ENCODE measurements at regions not wholly inside any gene's neighbourhood (a gene's known extent, or its start where the extent isn't known, plus 50 kb on each side); places are given as distances from the start of the nearest gene placed in this dataset.

DNA sequence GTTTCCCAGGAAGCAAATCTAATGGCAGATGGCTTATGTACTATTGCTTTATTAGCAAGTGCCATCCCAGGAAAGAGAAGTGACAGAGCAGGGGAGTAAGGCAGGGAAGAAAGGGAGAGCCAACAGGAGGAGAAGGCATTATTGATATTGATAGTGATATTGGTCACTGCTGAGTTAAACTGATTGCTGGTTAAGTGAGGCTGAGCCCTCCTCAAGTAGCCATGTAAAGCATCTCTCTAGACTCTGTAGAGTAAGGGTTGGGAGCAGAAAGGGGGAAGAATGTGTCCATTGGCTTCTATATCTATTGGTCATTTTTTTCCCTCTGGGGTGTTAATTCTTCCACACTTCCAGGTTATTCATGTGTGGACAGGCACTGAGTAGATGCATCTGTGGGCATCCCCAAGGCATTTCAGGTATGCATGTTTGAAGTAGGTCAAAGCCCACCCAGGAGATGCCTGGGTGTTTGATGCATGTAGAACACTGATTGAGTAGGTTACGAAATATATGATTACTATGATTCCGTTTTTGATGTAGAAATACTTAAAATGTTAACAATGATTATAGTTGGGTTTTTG lies 290.5 kb upstream of the DPYD start:
- no peak for DNase-seq (ENCODE audit: low read depth in 1 of 2, low spot score in 1 of 2)
- Histone ChIP-seq H3K27ac (replicated peaks) (no peak overlapping the region), H3K27me3 (ENCODE audit: insufficient read depth, poor library complexity, severe bottlenecking) (no peaks in the 10 kb centered on the region), H3K4me3 (replicated peaks; ENCODE audit: insufficient read depth, low read length) (no peak overlapping the region)
- TF ChIP-seq, protein P1, sequence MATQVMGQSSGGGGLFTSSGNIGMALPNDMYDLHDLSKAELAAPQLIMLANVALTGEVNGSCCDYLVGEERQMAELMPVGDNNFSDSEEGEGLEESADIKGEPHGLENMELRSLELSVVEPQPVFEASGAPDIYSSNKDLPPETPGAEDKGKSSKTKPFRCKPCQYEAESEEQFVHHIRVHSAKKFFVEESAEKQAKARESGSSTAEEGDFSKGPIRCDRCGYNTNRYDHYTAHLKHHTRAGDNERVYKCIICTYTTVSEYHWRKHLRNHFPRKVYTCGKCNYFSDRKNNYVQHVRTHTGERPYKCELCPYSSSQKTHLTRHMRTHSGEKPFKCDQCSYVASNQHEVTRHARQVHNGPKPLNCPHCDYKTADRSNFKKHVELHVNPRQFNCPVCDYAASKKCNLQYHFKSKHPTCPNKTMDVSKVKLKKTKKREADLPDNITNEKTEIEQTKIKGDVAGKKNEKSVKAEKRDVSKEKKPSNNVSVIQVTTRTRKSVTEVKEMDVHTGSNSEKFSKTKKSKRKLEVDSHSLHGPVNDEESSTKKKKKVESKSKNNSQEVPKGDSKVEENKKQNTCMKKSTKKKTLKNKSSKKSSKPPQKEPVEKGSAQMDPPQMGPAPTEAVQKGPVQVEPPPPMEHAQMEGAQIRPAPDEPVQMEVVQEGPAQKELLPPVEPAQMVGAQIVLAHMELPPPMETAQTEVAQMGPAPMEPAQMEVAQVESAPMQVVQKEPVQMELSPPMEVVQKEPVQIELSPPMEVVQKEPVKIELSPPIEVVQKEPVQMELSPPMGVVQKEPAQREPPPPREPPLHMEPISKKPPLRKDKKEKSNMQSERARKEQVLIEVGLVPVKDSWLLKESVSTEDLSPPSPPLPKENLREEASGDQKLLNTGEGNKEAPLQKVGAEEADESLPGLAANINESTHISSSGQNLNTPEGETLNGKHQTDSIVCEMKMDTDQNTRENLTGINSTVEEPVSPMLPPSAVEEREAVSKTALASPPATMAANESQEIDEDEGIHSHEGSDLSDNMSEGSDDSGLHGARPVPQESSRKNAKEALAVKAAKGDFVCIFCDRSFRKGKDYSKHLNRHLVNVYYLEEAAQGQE (IDR thresholded peaks at IDR 0.05; ENCODE audit: insufficient replicate concordance, low read depth) = no peak
- TF ChIP-seq, protein P2, sequence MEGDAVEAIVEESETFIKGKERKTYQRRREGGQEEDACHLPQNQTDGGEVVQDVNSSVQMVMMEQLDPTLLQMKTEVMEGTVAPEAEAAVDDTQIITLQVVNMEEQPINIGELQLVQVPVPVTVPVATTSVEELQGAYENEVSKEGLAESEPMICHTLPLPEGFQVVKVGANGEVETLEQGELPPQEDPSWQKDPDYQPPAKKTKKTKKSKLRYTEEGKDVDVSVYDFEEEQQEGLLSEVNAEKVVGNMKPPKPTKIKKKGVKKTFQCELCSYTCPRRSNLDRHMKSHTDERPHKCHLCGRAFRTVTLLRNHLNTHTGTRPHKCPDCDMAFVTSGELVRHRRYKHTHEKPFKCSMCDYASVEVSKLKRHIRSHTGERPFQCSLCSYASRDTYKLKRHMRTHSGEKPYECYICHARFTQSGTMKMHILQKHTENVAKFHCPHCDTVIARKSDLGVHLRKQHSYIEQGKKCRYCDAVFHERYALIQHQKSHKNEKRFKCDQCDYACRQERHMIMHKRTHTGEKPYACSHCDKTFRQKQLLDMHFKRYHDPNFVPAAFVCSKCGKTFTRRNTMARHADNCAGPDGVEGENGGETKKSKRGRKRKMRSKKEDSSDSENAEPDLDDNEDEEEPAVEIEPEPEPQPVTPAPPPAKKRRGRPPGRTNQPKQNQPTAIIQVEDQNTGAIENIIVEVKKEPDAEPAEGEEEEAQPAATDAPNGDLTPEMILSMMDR (IDR thresholded peaks at IDR 0.05; ENCODE audit: insufficient read depth, low read length) = no peak
- TF ChIP-seq POLR2AphosphoS5 (IDR thresholded peaks at IDR 0.05; ENCODE audit: low read depth) (no peak), GABPA (IDR thresholded peaks at IDR 0.05; ENCODE audit: low read depth) (no peak), SPI1 (IDR thresholded peaks at IDR 0.05; ENCODE audit: borderline replicate concordance, low read depth) (no peak)

DNA sequence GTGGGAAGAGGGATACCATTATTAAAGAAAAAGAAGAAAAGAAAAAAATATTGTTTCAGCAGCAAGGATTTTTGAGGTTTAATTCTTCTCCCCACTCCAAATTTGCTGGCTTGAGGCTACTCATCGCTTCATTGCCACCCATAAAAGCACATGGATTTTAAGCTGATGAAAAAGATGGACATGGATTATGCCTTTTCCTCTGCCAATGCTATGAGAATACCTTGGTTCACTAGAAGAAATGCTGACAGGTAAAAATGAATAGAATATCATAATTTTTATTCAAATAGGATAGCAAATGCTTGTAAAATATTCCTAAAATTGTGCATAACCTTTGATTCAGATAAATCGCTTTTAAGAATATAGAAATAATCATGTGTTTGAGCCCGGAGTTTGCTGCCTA lies 289.7 kb upstream of the DPYD start:
- no peak for TF ChIP-seq POLR2AphosphoS5 (IDR thresholded peaks at IDR 0.05; ENCODE audit: low read depth)
- TF ChIP-seq GABPA (IDR thresholded peaks at IDR 0.05; ENCODE audit: low read depth) = no peak
- TF ChIP-seq, protein P2 (IDR thresholded peaks at IDR 0.05; ENCODE audit: insufficient read depth, low read length) = no peak
- no peak for TF ChIP-seq SPI1 (IDR thresholded peaks at IDR 0.05; ENCODE audit: borderline replicate concordance, low read depth)
- TF ChIP-seq, protein P1 (IDR thresholded peaks at IDR 0.05; ENCODE audit: insufficient replicate concordance, low read depth) = no peak
- Histone ChIP-seq H3K27me3 (ENCODE audit: insufficient read depth, poor library complexity, severe bottlenecking) (no peaks in the 10 kb centered on the region), H3K27ac (replicated peaks) (no peak overlapping the region), H3K4me3 (replicated peaks; ENCODE audit: insufficient read depth, low read length) (no peak overlapping the region)
- DNase-seq (ENCODE audit: low read depth in 1 of 2, low spot score in 1 of 2) = no peak

DNA sequence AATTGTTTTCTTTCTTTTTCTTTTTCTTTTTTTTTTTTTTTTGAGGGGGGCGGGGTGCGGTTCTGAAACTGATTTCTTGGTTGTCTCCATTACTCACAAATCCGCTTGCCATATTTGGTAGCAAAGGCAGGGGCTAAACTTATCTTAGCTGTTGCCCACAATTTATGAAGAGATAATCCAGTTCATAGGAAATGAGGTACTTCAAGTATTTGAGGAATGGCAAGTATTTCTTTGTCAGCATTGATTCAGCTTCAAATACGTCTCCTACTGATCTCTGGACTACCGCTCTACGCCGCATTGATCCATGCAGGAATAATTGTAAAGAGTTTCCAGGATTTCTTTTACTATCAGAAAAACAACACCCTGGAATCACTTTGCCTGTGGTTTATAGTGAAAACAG lies 289.2 kb upstream of the DPYD start:
- Histone ChIP-seq H3K27me3 (ENCODE audit: insufficient read depth, poor library complexity, severe bottlenecking) (no peaks in the 10 kb centered on the region), H3K4me3 (replicated peaks; ENCODE audit: insufficient read depth, low read length) (no peak overlapping the region), H3K27ac (replicated peaks) (no peak overlapping the region)
- DNase-seq (ENCODE audit: low read depth in 1 of 2, low spot score in 1 of 2) = no peak
- TF ChIP-seq, protein P2 (IDR thresholded peaks at IDR 0.05; ENCODE audit: insufficient read depth, low read length) = no peak
- TF ChIP-seq POLR2AphosphoS5 (IDR thresholded peaks at IDR 0.05; ENCODE audit: low read depth) (no peak), GABPA (IDR thresholded peaks at IDR 0.05; ENCODE audit: low read depth) (no peak), SPI1 (IDR thresholded peaks at IDR 0.05; ENCODE audit: borderline replicate concordance, low read depth) (no peak)
- TF ChIP-seq, protein P1 (IDR thresholded peaks at IDR 0.05; ENCODE audit: insufficient replicate concordance, low read depth) = no peak
